OCI-LY7 (cell line): ENCODE measurements at regions not wholly inside any gene's neighbourhood (a gene's known extent, or its start where the extent isn't known, plus 50 kb on each side); places are given as distances from the start of the nearest gene placed in this dataset.

Experiments used
- EZH2phosphoT487 ChIP-seq: fragments of 200-600 bp; sonication (generic); IDR thresholded peaks from 2 replicates; pipeline ENCODE4 v1.6.1; 2018; ENCODE audit warnings: low read depth, borderline replicate concordance, mild to moderate bottlenecking, mixed run types, antibody characterized with exemption, low read length, moderate library complexity, mixed read lengths
- TF ChIP-seq, protein P1 (sequence below): fragments of 200-600 bp; sonication (generic); conservative IDR thresholded peaks from 2 replicates; pipeline ENCODE4 v1.5.1; 2014; ENCODE audit warnings: mild to moderate bottlenecking, antibody characterized with exemption, low read length, moderate library complexity, mixed read lengths

- TF ChIP-seq, protein P1, sequence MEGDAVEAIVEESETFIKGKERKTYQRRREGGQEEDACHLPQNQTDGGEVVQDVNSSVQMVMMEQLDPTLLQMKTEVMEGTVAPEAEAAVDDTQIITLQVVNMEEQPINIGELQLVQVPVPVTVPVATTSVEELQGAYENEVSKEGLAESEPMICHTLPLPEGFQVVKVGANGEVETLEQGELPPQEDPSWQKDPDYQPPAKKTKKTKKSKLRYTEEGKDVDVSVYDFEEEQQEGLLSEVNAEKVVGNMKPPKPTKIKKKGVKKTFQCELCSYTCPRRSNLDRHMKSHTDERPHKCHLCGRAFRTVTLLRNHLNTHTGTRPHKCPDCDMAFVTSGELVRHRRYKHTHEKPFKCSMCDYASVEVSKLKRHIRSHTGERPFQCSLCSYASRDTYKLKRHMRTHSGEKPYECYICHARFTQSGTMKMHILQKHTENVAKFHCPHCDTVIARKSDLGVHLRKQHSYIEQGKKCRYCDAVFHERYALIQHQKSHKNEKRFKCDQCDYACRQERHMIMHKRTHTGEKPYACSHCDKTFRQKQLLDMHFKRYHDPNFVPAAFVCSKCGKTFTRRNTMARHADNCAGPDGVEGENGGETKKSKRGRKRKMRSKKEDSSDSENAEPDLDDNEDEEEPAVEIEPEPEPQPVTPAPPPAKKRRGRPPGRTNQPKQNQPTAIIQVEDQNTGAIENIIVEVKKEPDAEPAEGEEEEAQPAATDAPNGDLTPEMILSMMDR = no peak
- no peak for TF ChIP-seq EZH2phosphoT487
Observed at GRCh38 chr7:108839076-108839475, 269.4 kb downstream of the DNAJB9 start.
